ENCODE measurements at regions not wholly inside any gene's neighbourhood (a gene's known extent, or its start where the extent isn't known, plus 50 kb on each side); places are given as distances from the start of the nearest gene placed in this dataset.

GRCh38 chr1:173409613-173410012, 67.5 kb upstream of the PRDX6 start:
- intact Hi-C loops (cut with DNase I), result no loop called here
- Histone ChIP-seq H3K36me3 (ENCODE audit: control insufficient read depth in 2 of 3, insufficient read depth in 3 of 3, low read length in 3 of 3) (peaks cover 0 to 3% (median 0%) of the 10 kb centered on the region in 3 donors), H3K4me1 (ENCODE audit: control insufficient read depth in 2 of 3, insufficient read depth in 2 of 3, low read depth in 1 of 3, low read length in 3 of 3) (no peaks in the 10 kb centered on the region), H3K27me3 (ENCODE audit: control insufficient read depth, insufficient read depth, low read length) (no peaks in the 10 kb centered on the region), H3K27ac (ENCODE audit: low read depth in 2 of 2, low read length in 2 of 2) (no peak overlapping the region), H3K4me3 (ENCODE audit: low read length in 3 of 3) (no peak overlapping the region), H3K9ac (ENCODE audit: low read length in 3 of 3) (no peak overlapping the region), H3K9me3 (ENCODE audit: control insufficient read depth in 2 of 3, insufficient read depth in 1 of 3, low read length in 3 of 3) (no peaks in the 10 kb centered on the region)
- FAIRE-seq (no peak), DNase-seq (no peak)
- no peak for TF ChIP-seq CTCF (IDR thresholded peaks at IDR 0.05; ENCODE audit: borderline replicate concordance, extremely low read depth, insufficient read depth)

GRCh38 chr1:173410133-173410793, 66.9 kb upstream of the PRDX6 start:
- Histone ChIP-seq H3K4me1 (ENCODE audit: control insufficient read depth in 2 of 3, insufficient read depth in 2 of 3, low read depth in 1 of 3, low read length in 3 of 3) (no peaks in the 10 kb centered on the region), H3K9me3 (ENCODE audit: control insufficient read depth in 2 of 3, insufficient read depth in 1 of 3, low read length in 3 of 3) (no peaks in the 10 kb centered on the region), H3K36me3 (ENCODE audit: control insufficient read depth in 2 of 3, insufficient read depth in 3 of 3, low read length in 3 of 3) (peaks cover 0 to 3% (median 0%) of the 10 kb centered on the region in 3 donors), H3K9ac (ENCODE audit: low read length in 3 of 3) (no peak overlapping the region), H3K27me3 (ENCODE audit: control insufficient read depth, insufficient read depth, low read length) (no peaks in the 10 kb centered on the region), H3K4me3 (ENCODE audit: low read length in 3 of 3) (no peak overlapping the region), H3K27ac (ENCODE audit: low read depth in 2 of 2, low read length in 2 of 2) (no peak overlapping the region)
- no peak for TF ChIP-seq CTCF (IDR thresholded peaks at IDR 0.05; ENCODE audit: borderline replicate concordance, extremely low read depth, insufficient read depth)
- no peak for FAIRE-seq
- intact Hi-C loops (cut with DNase I), result no loop called here
- DNase-seq, result no peak

- Histone ChIP-seq H3K4me1 (ENCODE audit: control insufficient read depth in 2 of 3, insufficient read depth in 2 of 3, low read depth in 1 of 3, low read length in 3 of 3) (no peaks in the 10 kb centered on the region), H3K9ac (ENCODE audit: low read length in 3 of 3) (no peak overlapping the region), H3K27me3 (ENCODE audit: control insufficient read depth, insufficient read depth, low read length) (no peaks in the 10 kb centered on the region), H3K4me3 (ENCODE audit: low read length in 3 of 3) (no peak overlapping the region), H3K27ac (ENCODE audit: low read depth in 2 of 2, low read length in 2 of 2) (no peak overlapping the region), H3K9me3 (ENCODE audit: control insufficient read depth in 2 of 3, insufficient read depth in 1 of 3, low read length in 3 of 3) (no peaks in the 10 kb centered on the region), H3K36me3 (ENCODE audit: control insufficient read depth in 2 of 3, insufficient read depth in 3 of 3, low read length in 3 of 3) (peaks cover 0 to 3% (median 0%) of the 10 kb centered on the region in 3 donors)
- intact Hi-C loops (cut with DNase I), result no loop called here
- no peak for TF ChIP-seq CTCF (IDR thresholded peaks at IDR 0.05; ENCODE audit: borderline replicate concordance, extremely low read depth, insufficient read depth)
- DNase-seq (no peak), FAIRE-seq (no peak)
These were observed 66.3 kb upstream of the PRDX6 start for GRCh38 chr1:173410794-173411236.

All from kidney (tissue), 13 donors.